ENCODE measurements at regions not wholly inside any gene's neighbourhood (a gene's known extent, or its start where the extent isn't known, plus 50 kb on each side); places are given as distances from the start of the nearest gene placed in this dataset.
"Not testable (repeated sequence)": the region's sequence is repeated elsewhere in the genome, so short reads cannot be mapped to it uniquely, and the experiment has no call there.

- intact Hi-C loops (cut with micrococcal nuclease), result no loop called here
- DNase-seq (no peak), ATAC-seq (no peak)
Observed at GRCh38 chr12:62164036-62164435, 96.2 kb upstream of the USP15 start.

DNA sequence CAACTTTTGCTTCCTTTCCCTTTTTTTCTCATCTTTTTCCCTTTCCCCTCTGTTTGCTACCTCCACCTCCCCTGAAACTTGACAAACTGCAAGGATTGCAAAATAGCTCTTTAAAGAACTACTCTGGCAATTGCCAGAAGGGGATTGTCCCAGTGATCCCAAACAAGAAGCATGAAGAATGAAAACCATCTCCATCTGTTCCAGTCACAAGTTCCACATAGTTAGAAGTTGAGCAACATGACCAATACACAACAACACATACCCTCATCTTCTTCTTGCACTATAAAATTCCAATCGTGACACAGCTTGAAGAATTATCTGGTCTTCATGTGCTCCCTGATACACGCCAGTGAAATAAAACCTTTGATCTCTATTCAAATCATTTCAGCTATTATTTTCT lies 93.7 kb upstream of the USP15 start:
- ATAC-seq, result no peak
- intact Hi-C loops (cut with micrococcal nuclease), result no loop called here

DNA sequence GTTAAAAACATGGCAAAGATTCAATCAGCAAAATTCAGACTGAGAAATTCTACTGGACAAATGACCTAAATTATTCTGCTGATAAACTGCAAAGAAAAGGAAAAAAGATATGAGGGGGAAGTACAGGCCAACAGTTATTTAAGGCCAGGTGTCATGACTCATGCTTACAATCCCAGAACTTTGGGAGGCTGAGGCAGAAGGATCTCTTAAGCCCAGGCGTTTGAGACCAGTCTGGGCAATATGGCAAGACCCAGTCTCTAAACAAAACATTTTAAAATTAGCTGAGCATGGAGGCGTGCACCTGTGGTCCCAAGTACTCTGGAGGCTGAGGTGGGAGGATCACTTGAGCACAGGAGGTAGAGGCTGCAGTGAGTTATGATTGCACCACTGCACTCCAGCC lies 91.8 kb upstream of the USP15 start:
- intact Hi-C loops (cut with micrococcal nuclease), result no loop called here
- DNase-seq, result no peak

More for the DNA sequence above, 93.7 kb upstream of the USP15 start:
- DNase-seq, result no peak

GRCh38 chr12:62170241-62170640 lies 90.0 kb upstream of the USP15 start:
- DNase-seq (no peak), ATAC-seq (no peak)
- intact Hi-C loops (cut with micrococcal nuclease), result no loop called here

More for the DNA sequence above, 91.8 kb upstream of the USP15 start:
- ATAC-seq, result no peak

DNA sequence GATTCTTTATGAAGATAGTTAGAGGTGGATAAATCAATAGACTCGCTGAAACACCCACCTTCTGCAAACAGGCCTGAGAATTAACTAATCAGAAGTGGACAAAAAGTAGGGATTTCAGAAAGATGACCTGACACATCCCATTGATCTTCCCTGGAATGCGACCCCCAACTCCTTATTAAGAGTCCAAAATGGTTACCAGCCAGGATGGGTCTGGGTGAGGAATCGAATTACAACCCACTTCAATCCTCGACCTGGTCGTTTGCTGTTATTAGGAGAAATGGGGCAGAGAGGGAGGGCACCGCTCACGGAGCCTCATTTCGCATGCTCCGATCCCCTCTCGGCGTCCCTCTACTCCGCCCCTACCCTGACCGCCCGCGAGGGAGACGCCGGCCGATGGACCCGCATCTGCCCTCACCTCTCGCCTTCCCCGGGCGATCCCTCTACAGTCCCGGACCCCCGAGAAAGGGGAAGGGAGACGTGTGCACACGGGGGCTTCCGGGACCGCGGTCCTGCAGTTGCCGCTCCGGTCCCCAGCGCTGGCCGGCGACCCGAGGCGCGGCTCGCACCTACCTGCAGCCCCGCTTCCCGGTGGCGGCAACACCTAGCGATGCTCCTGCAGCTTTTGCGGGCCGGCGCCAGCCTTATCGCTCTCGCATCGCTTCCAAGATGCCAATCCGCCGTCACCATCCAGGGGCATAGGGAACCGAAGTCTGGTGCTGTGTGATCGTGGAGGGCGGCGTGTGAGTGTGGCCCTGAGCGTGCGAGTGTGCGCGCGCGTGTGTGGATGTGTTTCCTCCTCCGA lies 69.3 kb upstream of the USP15 start:
- ATAC-seq (no peak), DNase-seq (peak; percentile 27)
- intact Hi-C loops (cut with micrococcal nuclease), result no loop called here

DNA sequence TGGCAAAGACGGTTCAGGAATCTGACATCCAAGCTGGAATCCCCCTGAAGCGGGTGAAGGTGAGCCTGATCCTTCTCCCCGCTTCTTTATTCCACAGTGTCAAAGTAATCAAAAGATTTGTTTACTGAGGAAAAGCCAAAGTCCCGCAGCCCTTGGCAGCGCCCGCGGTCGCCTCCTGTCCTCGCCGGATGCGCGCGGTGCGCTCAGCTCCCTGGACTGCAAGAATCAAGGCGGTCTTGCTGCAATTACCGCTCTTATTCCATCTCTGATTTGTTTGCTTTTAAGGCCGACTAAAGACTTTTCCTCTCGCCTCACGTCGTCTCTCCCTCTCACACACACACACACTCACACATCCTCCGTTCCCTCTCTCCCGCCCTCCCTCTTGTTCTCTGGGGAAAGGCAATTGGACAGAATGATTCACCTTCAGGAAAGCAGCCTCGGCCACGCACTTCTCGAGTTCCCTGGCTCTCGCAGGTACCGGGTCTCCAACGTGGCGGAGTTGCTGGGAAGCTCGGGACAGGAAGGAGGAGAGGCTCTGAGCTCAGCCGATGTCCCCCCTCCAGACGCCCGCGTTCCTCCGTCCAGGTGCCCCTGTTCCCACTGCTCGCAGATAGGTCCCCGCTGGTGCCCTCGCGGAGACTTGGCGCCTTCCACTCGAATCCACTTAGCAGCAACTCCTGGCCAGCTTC lies 68.6 kb upstream of the USP15 start:
- peak; percentile 37 for DNase-seq
- ATAC-seq, result peak; percentile 46
- intact Hi-C loops (cut with micrococcal nuclease), result no loop called here

GRCh38 chr12:62192180-62192902 lies 67.9 kb upstream of the USP15 start:
- DNase-seq, result peak; percentile 34
- peak; percentile 94 for ATAC-seq
- intact Hi-C loops (cut with micrococcal nuclease), result no loop called here

DNA sequence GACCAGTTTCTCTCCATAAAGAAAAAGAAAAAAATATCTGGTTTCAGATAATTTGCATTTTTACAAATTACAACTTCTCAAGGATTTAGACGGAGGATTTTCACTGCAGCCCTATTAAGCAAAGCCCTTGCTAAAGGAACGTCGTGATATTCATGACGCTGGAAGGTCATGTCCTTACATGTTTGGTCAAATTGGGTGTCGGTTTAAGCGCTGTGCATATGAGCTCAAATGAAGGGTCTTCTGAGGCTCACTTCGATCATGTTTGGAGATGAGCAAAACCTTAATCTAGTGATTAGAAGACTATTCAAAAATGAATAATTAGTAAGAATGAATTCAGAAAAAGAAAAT lies 67.3 kb upstream of the USP15 start:
- intact Hi-C loops (cut with micrococcal nuclease), result no loop called here
- no peak for ATAC-seq
- DNase-seq, result no peak

DNA sequence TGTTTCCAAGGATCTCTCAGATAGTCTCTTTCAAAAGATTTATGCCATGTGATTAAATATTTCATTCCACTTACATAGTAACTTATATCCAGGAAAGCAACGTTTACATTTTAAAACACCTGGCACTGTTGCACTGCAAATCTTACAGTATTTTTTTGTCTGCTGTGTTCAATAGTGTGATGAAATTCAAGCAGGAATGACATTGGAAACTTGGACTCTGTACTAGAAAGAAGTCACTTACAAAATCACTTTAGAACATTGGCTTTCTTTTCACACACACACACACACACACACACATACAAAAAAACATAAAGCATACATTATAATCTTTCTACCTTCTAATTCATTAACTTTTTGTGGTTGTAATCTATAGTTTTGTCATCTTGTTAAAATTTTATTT lies 66.2 kb upstream of the USP15 start:
- intact Hi-C loops (cut with micrococcal nuclease), result no loop called here
- ATAC-seq, result no peak
- DNase-seq, result no peak

DNA sequence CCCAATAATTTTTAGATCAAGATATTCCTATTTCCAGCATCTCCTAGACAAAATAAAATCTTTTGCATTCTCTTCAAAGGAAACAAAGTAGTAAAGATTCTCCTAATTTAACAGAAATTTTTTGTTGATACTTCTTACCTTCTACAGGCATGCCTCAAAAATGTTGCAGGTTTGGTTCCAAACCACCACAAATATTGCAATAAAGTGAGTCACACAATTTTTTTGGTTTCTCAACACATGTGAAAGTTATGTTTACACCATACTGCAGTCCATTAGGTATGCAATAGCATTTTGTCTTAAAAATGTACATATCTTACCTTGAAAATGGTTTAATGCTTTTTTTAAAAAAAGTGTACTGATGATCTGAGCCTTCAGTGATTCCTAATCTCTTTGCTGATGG lies 65.6 kb upstream of the USP15 start:
- intact Hi-C loops (cut with micrococcal nuclease), result no loop called here
- no peak for DNase-seq
- ATAC-seq, result no peak

DNA sequence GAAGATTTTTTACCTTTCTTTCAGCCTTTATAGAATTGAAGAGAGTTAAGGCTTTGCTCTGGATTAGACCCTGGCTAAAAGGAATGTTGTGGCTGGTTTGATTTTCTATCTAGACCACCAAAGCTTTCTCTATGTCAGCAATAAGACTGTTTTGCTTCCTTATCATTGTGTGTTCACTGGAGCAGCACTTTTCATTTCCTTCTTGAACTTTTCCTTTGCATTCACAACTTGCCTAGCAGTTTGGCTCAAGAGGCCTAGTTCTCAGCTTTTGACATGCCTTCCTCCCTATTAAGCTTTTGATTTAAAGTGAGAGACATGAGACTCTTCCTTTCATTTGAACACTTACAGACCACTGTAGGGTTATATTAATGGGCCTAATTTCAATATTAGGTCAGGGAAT lies 64.1 kb upstream of the USP15 start:
- intact Hi-C loops (cut with micrococcal nuclease), result no loop called here
- ATAC-seq, result no peak
- DNase-seq, result no peak

DNA sequence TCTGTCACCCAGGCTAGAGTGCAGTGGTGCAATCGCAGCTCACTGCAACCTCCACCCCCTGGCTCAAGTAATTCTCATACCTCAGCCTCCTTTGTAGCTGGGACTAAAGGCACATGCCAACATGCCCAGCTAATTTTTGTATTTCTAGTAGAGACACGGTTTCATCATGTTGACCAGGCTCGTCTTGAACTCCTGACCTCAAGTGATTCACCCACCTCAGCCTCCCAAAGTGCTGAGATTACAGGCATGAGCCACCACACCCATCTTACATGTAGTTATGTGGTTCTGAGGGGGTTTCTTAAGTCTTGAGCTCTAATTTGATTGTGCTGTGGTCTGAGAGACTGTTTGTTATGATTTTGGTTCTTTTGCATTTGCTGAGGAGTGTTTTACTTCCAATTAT lies 57.3 kb upstream of the USP15 start:
- intact Hi-C loops (cut with micrococcal nuclease); DNase-seq; ATAC-seq: not testable (repeated sequence)

DNA sequence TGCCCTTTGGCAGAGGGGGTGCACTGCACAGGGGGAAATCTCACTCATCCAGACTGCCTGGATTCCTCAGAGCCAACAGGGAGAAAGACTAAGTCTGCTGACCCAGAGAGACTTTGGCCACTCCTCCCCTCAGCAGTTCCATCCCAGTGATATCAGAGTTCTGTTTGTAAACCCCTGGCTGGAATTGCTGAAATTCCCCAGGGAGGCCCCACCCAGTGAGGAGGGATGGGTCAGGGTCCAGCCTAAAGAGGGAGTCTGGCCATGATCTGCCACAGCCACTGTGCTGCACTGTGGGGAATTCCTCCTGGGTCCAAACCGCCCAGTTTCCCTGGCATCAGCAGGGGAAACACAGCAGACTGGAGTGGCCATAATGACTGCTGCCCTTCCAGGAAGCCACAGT lies 54.9 kb upstream of the USP15 start:
- DNase-seq (no peak), ATAC-seq (no peak)
- intact Hi-C loops (cut with micrococcal nuclease), result no loop called here

DNA sequence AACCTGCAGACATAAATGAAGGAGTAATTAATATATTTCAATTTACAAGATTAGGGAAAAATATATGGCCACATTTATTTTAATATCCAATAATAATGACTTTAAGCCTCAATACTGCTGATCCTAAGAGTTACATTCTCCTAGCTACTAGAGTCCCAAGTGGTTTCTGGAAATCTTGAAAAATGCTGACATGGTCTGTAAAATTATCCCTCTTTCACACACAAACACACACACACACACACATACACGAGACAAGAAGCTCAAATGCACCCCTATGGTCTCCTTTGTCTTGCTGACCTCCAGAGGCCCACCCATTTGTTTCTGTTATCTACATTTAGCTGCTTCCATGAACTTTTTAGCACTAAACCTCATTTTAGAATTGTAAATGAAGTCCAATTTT lies 53.0 kb upstream of the USP15 start:
- ATAC-seq (no peak), DNase-seq (no peak)
- intact Hi-C loops (cut with micrococcal nuclease), result no loop called here

Measured in left ventricle myocardium superior (tissue), 1 donor.